H1 (cell line): ENCODE measurements at regions not wholly inside any gene's neighbourhood (a gene's known extent, or its start where the extent isn't known, plus 50 kb on each side); places are given as distances from the start of the nearest gene placed in this dataset.

Experiments
- JUN ChIP-seq: IDR thresholded peaks from 2 replicates; pipeline ENCODE4 v1.6.1; 2011; ENCODE audit warnings: low read depth, mild to moderate bottlenecking, improper control_type of control experiment, low read length
- KDM5A ChIP-seq: fragments of 200-600 bp; IDR thresholded peaks from 2 replicates; pipeline ENCODE4 v1.7.1; 2012; ENCODE audit warnings: mild to moderate bottlenecking, low read length, inconsistent platforms, mixed read lengths
- SP1 ChIP-seq: IDR thresholded peaks from 2 replicates; pipeline ENCODE4 v1.6.1; 2011; ENCODE audit warnings: low read depth, low read length
- SP2 ChIP-seq: IDR thresholded peaks from 2 replicates; pipeline ENCODE4 v1.6.1; 2012; ENCODE audit warnings: mild to moderate bottlenecking, low read length, inconsistent platforms
- TF ChIP-seq, protein P1 (sequence below): IDR thresholded peaks from 2 replicates; pipeline ENCODE4 v1.6.1; 2011; ENCODE audit warnings: low read depth, mild to moderate bottlenecking, low read length; ENCODE audit not compliant: insufficient read depth

DNA sequence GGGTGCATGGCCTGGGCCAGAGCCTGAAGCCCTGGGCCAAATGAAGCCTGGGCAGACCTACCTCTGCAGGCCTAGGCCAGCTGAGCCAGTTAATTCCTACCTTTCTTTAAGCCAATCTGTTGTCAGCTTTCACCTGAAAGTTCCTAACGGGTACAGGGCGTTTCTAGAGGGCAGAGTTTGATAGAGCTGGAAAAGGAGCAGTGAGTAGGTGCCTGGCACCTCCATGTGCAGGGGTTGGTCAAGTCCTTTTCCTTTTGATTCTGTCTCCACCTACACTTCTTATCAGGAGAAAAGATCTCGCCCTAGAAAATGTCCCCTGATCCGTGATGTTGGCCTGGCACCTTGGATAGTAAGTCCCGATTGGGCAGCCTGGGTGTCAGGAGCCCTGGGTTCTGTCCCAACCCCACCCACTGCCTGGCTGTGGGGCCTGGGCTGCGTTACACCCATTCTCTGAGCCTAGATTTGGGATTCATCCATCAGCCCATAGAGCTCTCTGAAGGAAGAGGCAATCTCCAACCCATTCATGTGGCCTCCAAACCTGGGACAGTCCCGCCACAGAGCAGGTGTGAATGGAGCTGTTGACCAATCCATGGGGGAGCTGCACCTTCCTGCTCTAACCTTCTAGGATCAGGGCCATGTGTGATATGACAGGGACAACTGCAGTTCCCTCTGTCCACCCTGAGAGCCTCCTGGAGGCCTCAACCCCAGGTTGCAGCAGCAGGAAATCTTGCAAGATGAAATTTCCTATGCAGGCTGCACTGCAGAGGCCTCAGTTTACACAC lies 304.3 kb downstream of the MATN1 start (continued):
- TF ChIP-seq, protein P1, sequence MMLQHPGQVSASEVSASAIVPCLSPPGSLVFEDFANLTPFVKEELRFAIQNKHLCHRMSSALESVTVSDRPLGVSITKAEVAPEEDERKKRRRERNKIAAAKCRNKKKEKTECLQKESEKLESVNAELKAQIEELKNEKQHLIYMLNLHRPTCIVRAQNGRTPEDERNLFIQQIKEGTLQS, result no peak
- TF ChIP-seq SP2 (no peak), KDM5A (no peak), SP1 (no peak), JUN (no peak)
